Endodermal cell (in vitro differentiated cells): ENCODE measurements at regions not wholly inside any gene's neighbourhood (a gene's known extent, or its start where the extent isn't known, plus 50 kb on each side); places are given as distances from the start of the nearest gene placed in this dataset.

Experiments used
- DNase-seq: peaks from one replicate; pipeline ENCODE4 v3.0.0-alpha.2; 2017
- H3K27ac ChIP-seq: 2 replicates; pipeline ENCODE4 v1.5.1; 2013; ENCODE audit warnings: mild to moderate bottlenecking, low read depth, low read length, moderate library complexity
- H3K27me3 ChIP-seq: 2 replicates; pipeline ENCODE4 v1.6.1; 2013; ENCODE audit warnings: mild to moderate bottlenecking, low read length, moderate library complexity; ENCODE audit not compliant: insufficient read depth, control insufficient read depth, poor library complexity, severe bottlenecking
- H3K36me3 ChIP-seq: 2 replicates; pipeline ENCODE4 v1.7.0; 2013; ENCODE audit warnings: mild to moderate bottlenecking, low read length, moderate library complexity; ENCODE audit not compliant: control insufficient read depth, insufficient read depth
- H3K4me1 ChIP-seq: one replicate; pipeline ENCODE4 v1.7.0; 2013; ENCODE audit warnings: low read length; ENCODE audit not compliant: control insufficient read depth, insufficient read depth
- H3K4me3 ChIP-seq: 2 replicates; pipeline ENCODE4 v1.5.1; 2013; ENCODE audit warnings: mild to moderate bottlenecking, low read length, moderate library complexity
- H3K9ac ChIP-seq: 2 replicates; pipeline ENCODE4 v1.6.1; 2013; ENCODE audit warnings: mild to moderate bottlenecking, low read length, moderate library complexity; ENCODE audit not compliant: poor library complexity, severe bottlenecking; ENCODE audit errors: extremely low read depth
- H3K9me3 ChIP-seq: 2 replicates; pipeline ENCODE4 v1.6.1; 2013; ENCODE audit warnings: mild to moderate bottlenecking, low read length, moderate library complexity; ENCODE audit not compliant: control insufficient read depth
- H3K27ac Mint-ChIP-seq: 2 replicates; pipeline ENCODE4 v1.8.0; 2020; ENCODE audit warnings: mixed read lengths
- H3K27me3 Mint-ChIP-seq: 2 replicates; pipeline ENCODE4 v1.8.0; 2021; ENCODE audit warnings: mild to moderate bottlenecking, mixed read lengths; ENCODE audit not compliant: insufficient read depth
- H3K36me3 Mint-ChIP-seq: 2 replicates; pipeline ENCODE4 v1.8.0; 2020; ENCODE audit warnings: low read depth, mixed read lengths
- H3K4me1 Mint-ChIP-seq: 2 replicates; pipeline ENCODE4 v1.8.0; 2020; ENCODE audit warnings: mixed read lengths
- H3K4me3 Mint-ChIP-seq: 2 replicates; pipeline ENCODE4 v1.8.0; 2020; ENCODE audit warnings: mild to moderate bottlenecking, moderate library complexity, mixed read lengths
- H3K9me3 Mint-ChIP-seq: 2 replicates; pipeline ENCODE4 v1.8.0; 2020; ENCODE audit warnings: mild to moderate bottlenecking, mixed read lengths
- WGBS, 2 experiments: methylation state at CpG; one replicate each; pipeline versions ENCODE4 v1.1.5 to v1.1.7; 2013; ENCODE audit warnings: missing lambda C conversion rate in 2 of 2, mixed read lengths in 1 of 2; ENCODE audit not compliant: insufficient coverage in 1 of 2, insufficient read length in 1 of 2; 5-methylcytosine and 5-hydroxymethylcytosine counted together
- TF ChIP-seq, protein P1 (sequence below): fragments of 200-600 bp; sonication (generic); conservative IDR thresholded peaks from 2 replicates; pipeline ENCODE4 v1.5.0; 2021; ENCODE audit warnings: antibody characterized with exemption, mild to moderate bottlenecking

DNA sequence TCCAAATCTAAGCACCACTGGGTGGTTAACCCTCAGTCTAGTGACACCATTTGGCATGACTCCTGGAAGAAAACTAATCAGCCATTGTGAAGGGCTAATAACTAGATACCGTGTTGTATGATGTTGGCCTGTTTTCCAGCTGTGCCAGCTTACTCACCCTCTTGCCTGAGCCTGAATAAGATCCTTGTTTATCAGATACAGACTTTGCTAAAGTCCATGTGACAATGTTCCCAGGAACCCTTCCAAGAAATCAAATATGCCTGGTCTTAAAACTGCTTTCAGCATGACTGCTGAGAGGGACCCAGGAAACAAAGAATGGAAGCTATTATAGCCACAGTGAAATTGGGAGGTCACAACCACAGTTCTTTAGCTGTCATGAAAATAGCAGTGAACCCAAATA, 640.8 kb upstream of the INTU start:
- H3K27me3 ChIP-seq = no peaks in the 10 kb centered on the region
- Mint-ChIP-seq H3K27me3 (no peaks in the 10 kb centered on the region), H3K4me1 (no peaks in the 10 kb centered on the region), H3K27ac (no peak overlapping the region), H3K4me3 (no peak overlapping the region), H3K9me3 (no peaks in the 10 kb centered on the region), H3K36me3 (no peaks in the 10 kb centered on the region)
- H3K4me1 ChIP-seq = no peaks in the 10 kb centered on the region
- no peak overlapping the region for H3K4me3 ChIP-seq
- no peaks in the 10 kb centered on the region for H3K9me3 ChIP-seq
- no peak overlapping the region for H3K27ac ChIP-seq
- H3K36me3 ChIP-seq = no peaks in the 10 kb centered on the region
- TF ChIP-seq, protein P1, sequence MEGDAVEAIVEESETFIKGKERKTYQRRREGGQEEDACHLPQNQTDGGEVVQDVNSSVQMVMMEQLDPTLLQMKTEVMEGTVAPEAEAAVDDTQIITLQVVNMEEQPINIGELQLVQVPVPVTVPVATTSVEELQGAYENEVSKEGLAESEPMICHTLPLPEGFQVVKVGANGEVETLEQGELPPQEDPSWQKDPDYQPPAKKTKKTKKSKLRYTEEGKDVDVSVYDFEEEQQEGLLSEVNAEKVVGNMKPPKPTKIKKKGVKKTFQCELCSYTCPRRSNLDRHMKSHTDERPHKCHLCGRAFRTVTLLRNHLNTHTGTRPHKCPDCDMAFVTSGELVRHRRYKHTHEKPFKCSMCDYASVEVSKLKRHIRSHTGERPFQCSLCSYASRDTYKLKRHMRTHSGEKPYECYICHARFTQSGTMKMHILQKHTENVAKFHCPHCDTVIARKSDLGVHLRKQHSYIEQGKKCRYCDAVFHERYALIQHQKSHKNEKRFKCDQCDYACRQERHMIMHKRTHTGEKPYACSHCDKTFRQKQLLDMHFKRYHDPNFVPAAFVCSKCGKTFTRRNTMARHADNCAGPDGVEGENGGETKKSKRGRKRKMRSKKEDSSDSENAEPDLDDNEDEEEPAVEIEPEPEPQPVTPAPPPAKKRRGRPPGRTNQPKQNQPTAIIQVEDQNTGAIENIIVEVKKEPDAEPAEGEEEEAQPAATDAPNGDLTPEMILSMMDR = no peak
- H3K9ac ChIP-seq = no peak overlapping the region
- no peak for DNase-seq
- 88 to 93% methylated on average over 1 of the region's 1 CpG for WGBS, 2 experiments

DNA sequence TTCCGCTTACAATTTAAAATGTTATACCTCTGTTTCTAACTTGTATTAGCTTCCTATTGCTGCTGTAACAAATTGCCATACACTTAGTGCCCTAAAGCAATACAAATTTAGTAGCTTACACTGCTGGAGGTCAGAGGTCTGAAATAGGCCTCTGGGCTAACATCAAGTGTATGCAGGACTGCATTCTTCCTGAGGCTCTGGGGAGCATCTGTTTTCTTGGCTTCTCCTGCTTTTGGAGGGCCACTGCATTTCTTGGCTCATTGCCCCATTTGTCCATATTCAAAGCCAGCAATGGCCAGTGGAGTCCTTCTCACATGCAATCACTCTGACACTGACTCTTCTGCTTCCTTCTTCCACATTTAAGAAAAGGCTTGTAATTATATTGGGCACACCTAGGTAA, 639.8 kb upstream of the INTU start:
- WGBS, 2 experiments = 89 to 93% methylated on average over 1 of the region's 1 CpG
- TF ChIP-seq, protein P1 = no peak
- H3K9me3 ChIP-seq = no peaks in the 10 kb centered on the region
- no peaks in the 10 kb centered on the region for H3K4me1 ChIP-seq
- H3K9ac ChIP-seq = no peak overlapping the region
- Mint-ChIP-seq H3K27me3 (no peaks in the 10 kb centered on the region), H3K27ac (no peak overlapping the region), H3K4me3 (no peak overlapping the region), H3K4me1 (no peaks in the 10 kb centered on the region), H3K36me3 (no peaks in the 10 kb centered on the region), H3K9me3 (no peaks in the 10 kb centered on the region)
- no peak for DNase-seq
- H3K27ac ChIP-seq = no peak overlapping the region
- no peaks in the 10 kb centered on the region for H3K27me3 ChIP-seq
- no peak overlapping the region for H3K4me3 ChIP-seq
- H3K36me3 ChIP-seq = no peaks in the 10 kb centered on the region

GRCh38 chr4:126993351-126993750, 639.4 kb upstream of the INTU start:
- no peaks in the 10 kb centered on the region for H3K9me3 Mint-ChIP-seq
- no CpG with 5 or more reads among the region's 1 CpG for WGBS, 2 experiments
- no peaks in the 10 kb centered on the region for H3K36me3 Mint-ChIP-seq
- Histone ChIP-seq H3K9ac (no peak overlapping the region), H3K9me3 (no peaks in the 10 kb centered on the region), H3K27ac (no peak overlapping the region), H3K27me3 (no peaks in the 10 kb centered on the region), H3K4me1 (no peaks in the 10 kb centered on the region), H3K36me3 (no peaks in the 10 kb centered on the region), H3K4me3 (no peak overlapping the region)
- TF ChIP-seq, protein P1 = no peak
- DNase-seq = no peak
- H3K4me3 Mint-ChIP-seq = no peak overlapping the region
- H3K27ac Mint-ChIP-seq = no peak overlapping the region
- no peaks in the 10 kb centered on the region for H3K4me1 Mint-ChIP-seq
- no peaks in the 10 kb centered on the region for H3K27me3 Mint-ChIP-seq
